HG03135 (cell line): ENCODE measurements at regions not wholly inside any gene's neighbourhood (a gene's known extent, or its start where the extent isn't known, plus 50 kb on each side); places are given as distances from the start of the nearest gene placed in this dataset.

ENCODE experiments used
- ATAC-seq: cut with Tn5 transposase; IDR thresholded peaks from one replicate; pipeline ENCODE4 v1.9.1; 2021; ENCODE audit warnings: mild to moderate bottlenecking, moderate library complexity; ENCODE audit not compliant: unreplicated experiment

DNA sequence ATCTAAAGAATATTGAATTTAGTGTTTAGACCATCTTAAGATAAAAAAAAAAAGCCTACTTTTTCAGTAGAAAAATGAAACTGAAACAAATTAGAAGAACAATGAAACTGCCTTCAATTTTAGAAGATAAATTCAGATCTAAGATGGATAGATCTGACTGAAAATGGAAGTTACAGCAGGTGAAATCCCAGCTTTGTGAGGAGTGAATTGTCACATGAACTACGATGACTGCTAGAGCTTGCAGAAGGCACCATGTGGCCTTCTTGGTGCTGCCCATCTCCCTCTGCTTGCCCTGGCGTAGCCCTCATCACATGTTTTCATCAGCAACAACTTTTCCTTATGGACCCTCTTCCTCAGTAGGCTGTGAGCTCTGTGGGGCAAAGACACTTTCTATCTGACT, 51.4 kb upstream of the EMCN start:
- no peak for ATAC-seq
